Skeletal muscle cell (primary cell): ENCODE measurements at regions not wholly inside any gene's neighbourhood (a gene's known extent, or its start where the extent isn't known, plus 50 kb on each side); places are given as distances from the start of the nearest gene placed in this dataset.
"Not testable (repeated sequence)": the region's sequence is repeated elsewhere in the genome, so short reads cannot be mapped to it uniquely, and the experiment has no call there.

Experiments used
- DNase-seq: peaks from one replicate; pipeline ENCODE4 v3.0.0-alpha.2; 2010; ENCODE audit warnings: low read depth
- H3K4me3 ChIP-seq: 2 replicates; pipeline ENCODE4 v1.5.1; 2011; ENCODE audit warnings: low read depth, mild to moderate bottlenecking, control low read depth, low read length, moderate library complexity

DNA sequence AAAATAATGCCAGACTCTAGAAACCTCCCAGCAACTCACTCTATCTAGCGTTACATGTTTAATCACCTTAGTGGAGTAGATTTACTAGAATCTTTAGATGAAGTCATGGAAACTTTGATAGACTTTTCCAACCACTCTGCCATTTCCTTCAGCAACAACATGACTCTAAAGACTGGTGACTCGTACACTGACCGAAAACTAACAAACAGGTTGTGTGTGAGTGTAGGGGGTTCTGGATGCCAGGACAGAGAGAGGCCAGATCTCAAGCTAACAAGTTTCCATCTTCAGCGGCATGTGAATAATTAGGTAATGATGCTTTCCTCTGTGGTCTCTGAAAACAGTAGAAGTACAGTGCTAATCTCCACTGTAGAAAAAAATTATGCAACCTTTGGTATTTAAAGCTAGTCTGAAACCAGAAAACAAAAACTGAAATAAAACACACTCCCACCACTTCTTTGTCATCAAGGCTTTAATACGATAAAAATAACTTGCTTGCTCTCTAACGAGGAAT lies 286.4 kb downstream of the PRDM5 start:
- no peak for DNase-seq
- H3K4me3 ChIP-seq, result no peak overlapping the region

DNA sequence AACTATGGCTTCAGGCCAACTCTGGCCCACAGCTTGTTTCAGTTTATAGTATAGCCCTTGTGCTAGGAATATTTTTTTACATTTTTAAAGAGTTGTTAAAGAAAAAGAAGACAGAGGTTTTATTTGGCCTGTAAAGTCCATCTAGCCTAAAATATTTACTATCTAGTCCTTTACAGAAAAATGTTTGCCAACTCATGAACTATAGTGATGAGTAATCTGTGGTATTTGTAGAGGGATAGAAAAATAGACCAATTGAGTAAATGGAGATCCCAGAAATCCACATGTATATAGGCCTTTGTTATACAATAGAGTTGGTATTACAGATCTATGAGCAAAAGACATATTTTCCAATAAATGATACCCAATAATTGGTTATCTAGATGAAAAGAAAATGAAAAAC lies 288.7 kb downstream of the PRDM5 start:
- no peak for DNase-seq
- no peak overlapping the region for H3K4me3 ChIP-seq

DNA sequence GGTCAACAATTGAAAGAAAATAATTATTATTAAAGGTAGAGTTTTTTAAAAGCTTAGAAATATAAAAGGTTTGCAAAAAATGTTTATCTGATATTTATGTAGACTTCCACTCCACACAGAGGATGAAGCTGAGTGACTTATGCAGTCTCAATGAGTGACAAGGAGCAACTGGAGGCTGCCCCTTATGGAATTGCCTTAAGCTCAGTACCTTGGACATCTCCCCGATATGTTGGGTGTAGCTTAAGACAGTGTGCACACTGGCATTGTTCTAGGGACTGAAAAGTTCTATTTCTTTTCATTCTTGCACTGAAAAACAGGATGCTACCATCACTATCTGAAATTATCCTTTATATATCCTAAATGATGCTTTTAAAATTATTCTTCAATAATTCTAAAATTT lies 292.1 kb downstream of the PRDM5 start:
- no peak for DNase-seq
- no peak overlapping the region for H3K4me3 ChIP-seq

DNA sequence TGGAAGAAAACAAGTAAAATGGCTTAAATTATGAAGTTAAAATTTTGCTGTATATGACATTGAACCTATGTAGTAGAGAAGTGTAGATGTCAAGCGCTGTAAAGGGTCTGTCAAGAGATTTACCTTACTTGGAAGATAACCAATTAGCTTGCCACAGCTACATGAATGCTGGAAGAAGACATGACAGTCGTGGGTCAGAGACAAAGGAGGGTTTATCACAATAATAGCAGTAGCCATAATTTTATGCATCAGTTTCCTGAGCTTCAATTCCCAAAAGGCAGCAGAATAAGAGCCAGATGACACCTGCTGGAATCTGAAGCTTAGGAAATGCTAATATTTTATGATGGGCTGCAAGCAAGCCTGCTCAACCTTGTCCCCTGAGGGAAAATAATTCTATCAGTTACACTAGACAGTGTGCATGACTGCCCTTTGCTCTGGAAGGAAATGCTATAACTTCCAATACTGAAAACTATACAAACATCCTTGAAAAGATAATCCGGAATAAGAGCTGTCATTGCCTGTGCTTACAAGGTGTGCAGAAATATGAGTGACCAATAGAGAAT lies 292.9 kb downstream of the PRDM5 start:
- no peak for DNase-seq
- no peak overlapping the region for H3K4me3 ChIP-seq

DNA sequence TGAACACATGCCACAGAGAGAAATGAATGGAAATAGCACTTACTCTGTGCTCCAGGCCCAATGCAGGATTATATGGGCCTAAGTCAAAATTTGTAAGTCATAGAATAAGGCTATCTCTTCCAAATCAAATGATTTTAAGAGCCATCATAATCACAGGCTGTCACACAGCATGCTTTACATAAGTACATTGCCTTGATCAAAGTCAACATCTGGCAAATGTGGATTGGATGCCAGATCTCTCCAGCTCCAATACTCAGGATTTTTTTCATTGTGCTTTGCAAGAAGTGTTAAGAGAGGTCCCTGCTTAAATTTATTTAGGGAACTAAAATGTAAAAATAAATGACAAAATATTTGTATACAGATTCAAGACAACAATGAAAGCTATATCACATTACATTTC lies 299.9 kb downstream of the PRDM5 start:
- no peak for DNase-seq
- H3K4me3 ChIP-seq, result no peak overlapping the region

DNA sequence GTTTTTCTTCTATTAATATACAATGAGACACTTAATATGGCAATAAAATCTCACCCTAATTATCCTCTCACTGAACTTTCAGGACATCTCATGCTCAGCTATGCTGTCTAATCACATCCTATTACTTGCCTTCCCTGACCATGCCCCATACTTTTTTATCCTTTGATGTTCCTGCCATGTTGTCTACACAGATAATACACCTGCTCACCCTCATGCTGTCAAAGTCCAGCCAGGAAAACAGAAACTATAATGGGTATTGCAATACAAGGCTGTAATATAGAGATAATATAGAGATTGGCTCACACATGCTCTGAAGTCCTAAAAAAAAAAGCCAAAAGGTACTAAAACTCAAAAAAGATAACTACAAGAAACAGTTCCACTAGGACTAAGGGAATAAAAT lies 305.4 kb downstream of the PRDM5 start:
- no peak for DNase-seq
- H3K4me3 ChIP-seq, result no peak overlapping the region

DNA sequence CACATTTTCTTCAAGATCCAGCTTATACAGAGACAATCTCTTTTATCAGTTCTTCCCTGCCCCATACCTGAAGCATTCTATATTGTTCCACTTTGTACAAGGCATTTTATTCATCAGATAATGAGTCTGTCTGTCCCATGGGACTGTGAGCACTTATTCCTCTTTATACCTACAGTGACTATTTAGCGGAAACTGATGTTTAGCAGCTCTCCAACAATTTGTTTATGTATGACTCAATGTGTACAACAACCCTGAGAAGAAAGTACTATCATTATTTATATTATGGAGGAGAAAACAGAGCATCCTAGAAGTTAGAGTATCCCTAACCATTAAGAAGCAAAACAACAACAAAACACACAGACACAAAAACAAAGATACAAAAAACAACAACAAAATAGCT lies 306.5 kb downstream of the PRDM5 start:
- no peak overlapping the region for H3K4me3 ChIP-seq
- no peak for DNase-seq

DNA sequence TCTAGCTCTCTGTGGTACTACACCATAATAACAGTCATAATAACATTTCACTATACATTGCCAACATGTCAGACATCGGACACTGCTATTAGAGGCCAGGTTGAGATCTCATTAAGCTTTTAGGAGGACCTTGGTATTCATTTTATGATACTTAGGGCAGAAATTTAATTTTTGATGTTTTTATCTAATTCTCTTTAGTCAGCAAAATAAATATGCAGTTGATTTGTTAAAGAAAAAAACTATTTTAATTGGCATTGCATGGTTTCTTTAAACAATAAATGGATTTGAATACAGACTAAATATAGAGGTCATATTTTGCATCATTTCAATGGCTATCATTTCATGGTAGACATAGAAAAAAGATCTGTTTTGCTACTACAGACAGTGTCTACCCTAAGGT lies 308.7 kb downstream of the PRDM5 start:
- no peak overlapping the region for H3K4me3 ChIP-seq
- DNase-seq, result no peak

DNA sequence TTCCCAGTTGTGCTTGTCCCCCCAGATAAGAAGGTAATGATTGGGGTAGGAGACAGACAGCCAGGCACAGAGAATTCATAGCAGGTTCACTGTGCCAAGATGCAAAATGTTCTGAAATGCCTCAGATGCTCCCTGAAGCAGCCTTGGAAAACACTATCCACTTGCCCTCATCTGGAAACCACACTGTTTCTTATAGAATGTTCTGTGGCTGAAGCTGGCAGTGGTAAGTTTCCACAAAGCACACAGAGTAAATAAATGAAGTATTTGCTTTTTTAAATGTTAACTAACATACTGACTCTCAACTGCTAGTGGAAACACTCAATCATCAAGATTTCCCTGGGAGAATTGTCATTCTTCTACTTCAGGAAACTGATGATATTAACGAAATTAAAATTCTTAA lies 311.4 kb downstream of the PRDM5 start:
- DNase-seq, result no peak
- H3K4me3 ChIP-seq, result no peak overlapping the region

DNA sequence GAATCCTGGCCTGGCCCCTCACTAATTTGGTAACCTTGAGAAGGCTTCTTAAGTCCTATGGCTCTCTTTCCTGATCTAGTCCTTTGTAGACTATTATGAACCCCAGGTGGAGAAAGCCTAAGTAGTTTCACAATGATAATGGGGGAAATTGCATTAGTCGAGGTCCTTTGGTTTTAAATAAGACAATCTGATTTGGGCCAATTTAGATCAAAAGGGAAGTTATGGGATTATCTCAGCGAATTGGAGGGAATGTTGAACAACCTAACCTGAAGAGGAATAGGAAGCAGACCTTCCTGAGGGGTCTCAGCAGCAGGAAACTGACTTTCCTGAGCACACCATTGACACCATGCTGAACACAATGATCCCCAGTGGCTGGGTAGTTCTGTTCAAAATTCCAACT lies 331.5 kb downstream of the PRDM5 start:
- H3K4me3 ChIP-seq, result no peak overlapping the region
- no peak for DNase-seq

DNA sequence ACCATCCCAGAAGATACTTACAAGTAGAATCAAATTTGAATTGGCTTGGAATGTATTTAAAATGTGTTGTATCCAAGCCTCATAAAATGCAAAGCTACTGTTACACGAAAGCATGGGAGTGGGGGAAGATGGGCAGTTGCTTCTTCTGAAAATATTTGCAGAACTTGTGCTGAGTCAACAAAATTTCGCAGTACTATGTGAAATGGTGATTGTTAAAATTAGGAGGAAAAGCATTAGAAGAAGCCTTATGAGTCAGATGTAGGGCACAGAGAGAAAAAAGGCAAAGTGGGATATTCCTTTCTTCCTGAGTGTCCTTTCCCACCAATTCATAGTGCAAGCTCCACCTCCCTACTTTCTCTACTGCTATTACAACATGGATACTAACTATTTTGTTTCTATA lies 332.7 kb downstream of the PRDM5 start:
- no peak for DNase-seq
- no peak overlapping the region for H3K4me3 ChIP-seq

DNA sequence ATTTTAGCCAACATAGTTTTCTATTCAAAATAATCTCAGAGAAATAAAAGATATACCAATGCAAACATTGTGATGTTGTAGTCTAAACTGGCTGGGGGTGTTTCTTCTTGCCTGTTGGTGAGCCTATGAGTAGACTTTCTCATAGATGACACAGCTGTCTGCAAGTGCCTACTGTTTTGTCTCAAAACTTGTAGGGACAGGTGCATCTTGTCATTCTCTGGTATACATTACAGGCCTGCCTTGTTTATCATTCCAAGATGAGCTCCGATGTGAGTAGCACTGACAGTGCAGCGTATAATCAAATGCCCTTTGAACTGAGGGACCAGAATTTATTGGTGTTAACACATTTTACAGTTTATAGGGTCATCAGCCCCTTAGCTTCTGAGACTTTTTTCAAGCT lies 353.8 kb downstream of the PRDM5 start:
- no peak overlapping the region for H3K4me3 ChIP-seq

DNA sequence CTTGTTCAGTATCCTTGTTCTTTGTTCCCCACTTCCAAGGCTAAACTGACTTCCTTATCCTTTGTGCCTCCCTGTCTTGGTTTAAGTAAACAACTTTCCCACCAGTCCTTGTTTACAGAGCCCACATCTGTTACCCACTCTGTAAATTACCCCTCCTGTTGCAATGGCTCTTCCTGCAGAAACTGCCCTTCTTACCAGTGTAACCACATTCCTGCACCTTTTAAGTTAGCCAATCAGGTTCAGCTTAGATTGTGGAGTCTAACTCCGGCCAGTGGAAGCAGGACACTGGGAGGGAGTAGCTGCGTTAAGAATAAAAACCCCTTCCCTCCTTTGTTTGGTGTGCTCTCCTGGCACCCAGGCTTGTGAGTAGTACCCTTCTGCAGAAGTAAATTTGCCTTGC lies 360.9 kb downstream of the PRDM5 start:
- H3K4me3 ChIP-seq, result no peak overlapping the region
- DNase-seq, result no peak

More for the DNA sequence above, 353.8 kb downstream of the PRDM5 start:
- no peak for DNase-seq

DNA sequence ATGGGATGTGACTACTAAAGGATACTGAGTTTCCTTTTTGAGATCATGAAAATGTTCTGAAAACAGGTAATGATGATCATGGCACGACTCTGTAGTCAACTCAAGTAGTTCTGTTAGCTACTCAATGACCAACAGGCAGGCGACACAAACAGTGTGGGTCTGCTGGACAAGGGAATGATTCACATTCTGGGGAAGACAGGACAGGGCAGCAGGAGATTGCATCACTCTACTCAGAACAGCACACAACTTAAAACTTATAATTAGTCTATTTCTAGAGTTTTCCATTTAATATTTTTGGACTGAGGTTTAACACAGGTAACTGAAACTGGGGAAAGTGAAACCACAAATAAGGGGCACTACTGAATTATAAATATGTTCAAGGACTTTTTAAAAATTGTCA lies 365.2 kb downstream of the PRDM5 start:
- DNase-seq, result peak; percentile 51

DNA sequence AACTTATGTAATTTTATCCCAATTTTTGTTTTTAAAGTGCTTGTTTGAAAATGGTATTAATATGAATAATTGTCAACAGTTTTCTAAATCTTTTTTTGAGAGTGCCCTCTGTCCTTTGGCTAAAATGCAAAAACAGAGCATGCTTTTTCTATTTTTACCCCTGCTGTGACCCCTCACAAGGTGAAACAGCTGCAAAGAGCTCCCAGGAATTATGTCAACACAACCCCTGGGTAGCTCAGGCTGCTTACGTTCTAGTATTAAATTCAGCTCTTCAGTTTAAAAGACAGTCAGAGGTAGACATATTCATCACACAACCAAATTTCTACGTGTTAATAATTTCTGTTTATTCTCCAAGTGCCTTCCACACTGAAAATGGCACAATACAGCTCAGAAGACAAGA lies 367.5 kb downstream of the PRDM5 start:
- H3K4me3 ChIP-seq, result no peak overlapping the region
- no peak for DNase-seq

More for the DNA sequence above, 365.2 kb downstream of the PRDM5 start:
- H3K4me3 ChIP-seq, result no peak overlapping the region

DNA sequence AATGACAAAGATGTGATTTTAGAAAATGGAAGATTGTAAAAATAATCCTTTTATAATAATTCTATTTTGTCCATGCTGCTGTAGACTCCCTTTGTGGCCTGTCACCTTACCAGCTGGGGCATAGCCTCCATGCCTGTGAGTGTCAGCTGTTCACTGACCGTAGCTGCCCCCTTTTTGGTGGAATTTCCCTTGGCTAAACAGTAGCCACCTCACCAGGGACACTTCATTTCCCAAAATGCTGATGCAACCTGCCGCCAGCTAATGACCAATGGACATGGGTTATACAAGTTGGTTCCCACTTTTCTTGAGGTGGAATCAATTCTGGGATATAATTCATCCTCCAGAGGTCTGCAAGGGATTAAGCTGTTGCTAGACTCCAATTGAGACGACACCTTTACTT lies 368.4 kb downstream of the PRDM5 start:
- DNase-seq, result no peak
- H3K4me3 ChIP-seq, result no peak overlapping the region

DNA sequence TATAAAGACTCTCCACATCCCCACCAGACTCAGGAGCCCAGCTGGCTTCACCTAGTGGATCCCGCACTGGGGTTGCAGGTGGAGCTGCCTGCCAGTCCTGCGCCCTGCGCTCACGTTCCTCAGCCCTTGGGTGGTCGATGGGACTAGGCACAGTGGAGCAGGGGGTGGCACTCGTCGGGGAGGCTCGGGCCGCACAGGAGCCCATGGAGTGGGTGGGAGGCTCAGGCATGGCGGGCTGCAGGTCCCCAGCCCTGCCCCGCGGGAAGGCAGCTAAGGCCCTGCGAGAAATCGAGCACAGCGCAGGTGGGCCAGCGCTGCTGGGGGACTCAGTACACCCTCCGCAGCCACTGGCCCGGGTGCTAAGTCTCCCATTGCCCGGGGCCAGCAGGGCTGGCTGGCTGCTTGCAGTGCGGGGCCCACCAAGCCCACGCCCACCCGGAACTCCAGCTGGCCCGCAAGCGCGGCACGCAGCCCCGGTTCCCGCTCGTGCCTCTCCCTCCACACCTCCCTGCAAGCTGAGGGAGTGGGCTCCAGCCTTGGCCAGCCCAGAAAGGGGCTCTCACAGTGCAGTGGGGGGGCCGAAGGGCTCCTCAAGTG lies 371.8 kb downstream of the PRDM5 start:
- H3K4me3 ChIP-seq, DNase-seq: not testable (repeated sequence)

DNA sequence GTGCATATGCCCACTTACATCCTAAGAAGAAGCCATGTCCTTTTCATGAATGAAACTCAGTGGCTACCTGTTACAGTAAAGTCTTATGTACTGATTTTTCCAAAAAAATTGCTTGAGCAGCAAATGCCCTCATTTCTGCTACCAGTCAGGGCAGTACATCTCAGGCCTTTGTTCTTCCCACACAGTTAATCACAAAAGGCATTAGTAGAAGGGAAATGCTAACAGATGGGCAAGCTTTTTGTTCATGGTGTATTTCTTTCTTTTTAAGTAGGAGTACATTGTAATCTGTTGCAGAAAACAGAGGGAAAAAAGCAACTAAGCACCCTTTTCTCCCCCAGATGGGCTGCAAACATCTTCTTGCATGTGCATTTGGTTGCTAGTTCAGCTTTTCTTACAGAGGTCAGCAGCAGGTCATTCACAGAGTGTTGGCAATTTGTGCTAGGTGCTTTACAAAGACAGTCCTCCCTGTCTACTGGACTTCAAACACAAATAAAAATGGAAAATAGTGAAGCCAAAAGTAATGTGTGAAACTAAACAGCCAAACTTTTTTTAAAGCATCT lies 373.4 kb downstream of the PRDM5 start:
- DNase-seq, result no peak
- no peak overlapping the region for H3K4me3 ChIP-seq

DNA sequence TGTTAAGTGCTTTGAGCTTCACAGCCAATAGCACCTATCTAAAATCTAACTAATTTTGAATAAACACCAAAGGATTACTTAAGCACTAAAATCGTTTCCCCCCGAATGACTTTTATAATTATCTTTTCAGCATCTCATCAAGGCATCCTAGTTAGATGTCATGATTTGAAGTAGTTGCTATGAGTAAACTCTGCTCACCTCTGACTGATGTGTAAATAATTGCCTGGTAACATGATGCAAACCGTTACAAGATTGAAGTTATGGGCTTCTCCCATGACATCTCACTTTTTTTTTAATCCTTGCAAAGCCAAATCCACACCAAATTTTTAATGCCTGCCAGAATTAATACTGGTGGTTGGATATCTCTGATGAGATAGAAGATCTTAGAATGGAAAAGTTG lies 377.1 kb downstream of the PRDM5 start:
- no peak overlapping the region for H3K4me3 ChIP-seq
- DNase-seq, result no peak

DNA sequence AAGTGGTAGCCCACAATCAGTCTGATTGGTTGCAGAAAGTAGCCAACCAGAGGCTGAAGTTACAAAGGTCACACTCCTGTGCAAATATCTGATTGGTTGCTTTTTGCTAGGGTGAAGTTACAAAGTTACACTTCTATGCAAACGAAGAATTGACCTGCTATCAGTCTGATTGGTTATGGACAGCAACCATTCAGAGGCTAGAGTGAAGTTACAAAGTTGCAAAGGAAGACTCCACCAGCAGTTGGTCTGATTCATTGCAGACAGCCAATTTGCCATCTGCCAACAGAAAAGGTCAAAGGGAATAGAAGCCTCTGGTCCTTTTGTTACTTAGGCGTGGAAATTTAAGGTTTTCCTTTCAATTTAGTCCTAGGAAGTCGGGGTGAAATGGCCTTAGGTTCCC lies 377.7 kb downstream of the PRDM5 start:
- no peak for DNase-seq
- no peak overlapping the region for H3K4me3 ChIP-seq

DNA sequence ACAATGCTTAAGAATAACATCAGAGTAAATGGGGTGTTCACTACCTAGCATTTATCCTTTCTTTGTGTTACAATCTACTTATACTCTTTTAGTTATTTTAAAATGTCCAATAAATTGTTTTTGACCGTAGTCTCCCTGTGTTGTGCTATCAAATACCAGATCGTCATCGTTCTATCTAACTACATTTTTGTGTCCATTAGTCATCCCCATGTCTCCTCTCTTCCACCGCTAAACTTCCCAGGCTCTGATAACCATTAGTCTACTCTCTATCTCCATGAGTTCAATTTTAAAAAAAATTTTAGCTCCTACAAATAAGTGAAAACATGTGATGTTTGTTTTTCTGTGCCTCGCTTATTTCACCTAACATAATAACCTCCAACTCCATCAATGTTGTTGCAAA lies 381.9 kb downstream of the PRDM5 start:
- no peak overlapping the region for H3K4me3 ChIP-seq
- DNase-seq, result no peak
